RWPE1 (cell line): ENCODE measurements at regions not wholly inside any gene's neighbourhood (a gene's known extent, or its start where the extent isn't known, plus 50 kb on each side); places are given as distances from the start of the nearest gene placed in this dataset.
"Not testable (repeated sequence)": the region's sequence is repeated elsewhere in the genome, so short reads cannot be mapped to it uniquely, and the experiment has no call there.

ENCODE experiments used
- CTCF ChIA-PET: fragments of 350-600 bp; sonication (Branson Sonifier 250); formaldehyde crosslinking; extraction: SDS; loops from one replicate; lab custom pipeline; 2021; lab: Yijun Ruan, JAX
- POLR2A ChIA-PET: fragments of 400-600 bp; formaldehyde crosslinking; extraction: SDS; loops from one replicate; lab custom pipeline; 2020; ENCODE audit warnings: antibody characterized with exemption; ENCODE audit not compliant: low non-redundant PET; lab: Yijun Ruan, JAX
- DNase-seq: peaks from one replicate; pipeline ENCODE4 v3.0.0; 2012; ENCODE audit warnings: low spot score
- H3K27ac ChIP-seq: fragments of 450-650 bp; 2 replicates; pipeline ENCODE4 v1.5.1; 2017
- CTCF ChIP-seq: fragments of 450-650 bp; conservative IDR thresholded peaks from 2 replicates; pipeline ENCODE4 v1.5.1; 2017; ENCODE audit warnings: low read depth, mild to moderate bottlenecking

GRCh38 chr6:106724337-106724736 is 95.0 kb downstream of the QRSL1 start:
- no peak overlapping the region for H3K27ac ChIP-seq
- ChIA-PET CTCF (no interaction called here), POLR2A (no interaction called here)
- TF ChIP-seq CTCF, result no peak
- DNase-seq, result no peak

- DNase-seq, POLR2A ChIA-PET, CTCF ChIA-PET, H3K27ac ChIP-seq: not testable (repeated sequence)
These were observed 94.0 kb downstream of the QRSL1 start for GRCh38 chr6:106723419-106723818.

- CTCF ChIA-PET, result interaction anchor here (0.6 kb wide), 1 partner anchor 306 kb away, joined by 7 read pairs; no protein-coding TSS in a partner anchor
- H3K27ac ChIP-seq, POLR2A ChIA-PET: not testable (repeated sequence)
These were observed 91.8 kb downstream of the QRSL1 start for GRCh38 chr6:106721189-106721588.

More at GRCh38 chr6:106721189-106721588, 91.8 kb downstream of the QRSL1 start:
- DNase-seq, result not testable (repeated sequence)
